CD14-positive monocyte (primary cell): ENCODE measurements at regions not wholly inside any gene's neighbourhood (a gene's known extent, or its start where the extent isn't known, plus 50 kb on each side); places are given as distances from the start of the nearest gene placed in this dataset.

Source experiments
- DNase-seq, 3 donors: peaks; one replicate each; pipeline ENCODE4 v3.0.0-alpha.2; 2011 to 2022
- H2AFZ ChIP-seq: 2 replicates; pipeline ENCODE4 v1.6.0; 2012; ENCODE audit warnings: mild to moderate bottlenecking, low read depth, low read length, inconsistent platforms; ENCODE audit not compliant: insufficient read depth, poor library complexity, severe bottlenecking
- H3K27ac ChIP-seq, 2 donors: 1 replicate in 1 of 2; 2 replicates in 1 of 2; pipeline ENCODE4 v1.5.1; 2012 to 2013; ENCODE audit warnings: low read length in 2 of 2, control low read depth in 1 of 2, inconsistent platforms in 1 of 2, low read depth in 1 of 2, mild to moderate bottlenecking in 1 of 2
- H3K27me3 ChIP-seq, 2 donors: one replicate each; pipeline versions ENCODE4 v1.6.0 to v1.6.1; 2011 to 2013; ENCODE audit warnings: low read length in 2 of 2; ENCODE audit not compliant: control insufficient read depth in 2 of 2, insufficient read depth in 2 of 2
- H3K36me3 ChIP-seq, 2 donors: replicated peaks in 1 of 2; 1 replicate in 1 of 2; 2 replicates in 1 of 2; pipeline versions ENCODE4 v1.5.1 to v1.6.1; 2012 to 2013; ENCODE audit warnings: low read length in 2 of 2, control low read depth in 1 of 2, inconsistent platforms in 1 of 2, mild to moderate bottlenecking in 1 of 2; ENCODE audit not compliant: insufficient read depth in 2 of 2, control insufficient read depth in 1 of 2
- H3K4me1 ChIP-seq, 2 donors: 1 replicate in 1 of 2; 2 replicates in 1 of 2; pipeline versions ENCODE4 v1.5.1 to v1.6.1; 2012 to 2013; ENCODE audit warnings: low read length in 2 of 2, control low read depth in 1 of 2, inconsistent platforms in 1 of 2, mild to moderate bottlenecking in 1 of 2, moderate library complexity in 1 of 2; ENCODE audit not compliant: insufficient read depth in 2 of 2, control insufficient read depth in 1 of 2
- H3K4me2 ChIP-seq: replicated peaks from 2 replicates; pipeline ENCODE3; 2012; ENCODE audit warnings: low read length, moderate library complexity, mild to moderate bottlenecking; ENCODE audit not compliant: poor library complexity, severe bottlenecking; ENCODE audit errors: extremely low read depth
- H3K4me3 ChIP-seq, 3 experiments: fragments of 200-600 bp in 1 of 3; sonication (generic) in 1 of 3; replicated peaks in 1 of 3; 1 replicate in 2 of 3; 2 replicates in 1 of 3; pipeline ENCODE4 v1.5.1; 2011 to 2013; ENCODE audit warnings: low read length in 3 of 3, mild to moderate bottlenecking in 3 of 3, control low read depth in 2 of 3, low read depth in 2 of 3, inconsistent platforms in 1 of 3, moderate library complexity in 1 of 3
- H3K79me2 ChIP-seq: 2 replicates; pipeline ENCODE4 v1.6.0; 2012; ENCODE audit warnings: mild to moderate bottlenecking, control low read depth, inconsistent platforms, low read length, moderate library complexity; ENCODE audit not compliant: insufficient read depth
- H3K9ac ChIP-seq: 2 replicates; pipeline ENCODE4 v1.6.0; 2017; ENCODE audit warnings: low read length, mild to moderate bottlenecking; ENCODE audit not compliant: insufficient read depth, poor library complexity, severe bottlenecking
- H3K9me3 ChIP-seq, 2 donors: replicated peaks in 1 of 2; 1 replicate in 1 of 2; 2 replicates in 1 of 2; pipeline versions ENCODE4 v1.5.1 to v1.6.1; 2012 to 2013; ENCODE audit warnings: low read length in 2 of 2, control low read depth in 1 of 2; ENCODE audit not compliant: control insufficient read depth in 1 of 2, insufficient read depth in 1 of 2
- H4K20me1 ChIP-seq: 2 replicates; pipeline ENCODE4 v1.6.0; 2012; ENCODE audit warnings: mild to moderate bottlenecking, low read length, control low read depth, moderate library complexity; ENCODE audit not compliant: insufficient read depth
- H3K27ac Mint-ChIP-seq, 7 donors: one replicate each; pipeline ENCODE4 v1.8.0; 2020; ENCODE audit warnings: mild to moderate bottlenecking in 7 of 7, mixed read lengths in 7 of 7, moderate library complexity in 6 of 7, inconsistent platforms in 2 of 7
- H3K27me3 Mint-ChIP-seq, 3 donors: one replicate each; pipeline ENCODE4 v1.8.0; 2021 to 2022; ENCODE audit warnings: low read depth in 3 of 3, mild to moderate bottlenecking in 3 of 3, mixed read lengths in 3 of 3, moderate library complexity in 3 of 3, inconsistent platforms in 1 of 3
- H3K36me3 Mint-ChIP-seq, 2 donors: one replicate each; pipeline ENCODE4 v1.8.0; 2020; ENCODE audit warnings: mixed read lengths in 2 of 2, inconsistent platforms in 1 of 2, mild to moderate bottlenecking in 1 of 2
- H3K4me1 Mint-ChIP-seq: one replicate; pipeline ENCODE4 v1.8.0; 2020; ENCODE audit warnings: mild to moderate bottlenecking, mixed read lengths
- H3K4me3 Mint-ChIP-seq, 2 donors: one replicate each; pipeline ENCODE4 v1.8.0; 2020; ENCODE audit warnings: mild to moderate bottlenecking in 2 of 2, mixed read lengths in 2 of 2, moderate library complexity in 1 of 2
- H3K9me3 Mint-ChIP-seq, 7 donors: one replicate each; pipeline ENCODE4 v1.8.0; 2020 to 2022; ENCODE audit warnings: mixed read lengths in 7 of 7, mild to moderate bottlenecking in 6 of 7, moderate library complexity in 6 of 7, inconsistent platforms in 2 of 7
- WGBS: methylation state at CpG from one replicate; pipeline ENCODE4 v1.1.5; 2013; ENCODE audit warnings: missing lambda C conversion rate; ENCODE audit not compliant: insufficient coverage; 5-methylcytosine and 5-hydroxymethylcytosine counted together
- intact Hi-C, 2 donors: fragments of 100-400 bp; cut with micrococcal nuclease; formaldehyde crosslinking; loops; one replicate each; pipeline versions ENCODE4 v1.15.0 to v1.15.1; 2023
- TF ChIP-seq, protein P1 (sequence below): fragments of 200-600 bp; IDR thresholded peaks from one replicate; pipeline ENCODE4 v1.8.0; 2022; ENCODE audit warnings: antibody characterized with exemption, mild to moderate bottlenecking

DNA sequence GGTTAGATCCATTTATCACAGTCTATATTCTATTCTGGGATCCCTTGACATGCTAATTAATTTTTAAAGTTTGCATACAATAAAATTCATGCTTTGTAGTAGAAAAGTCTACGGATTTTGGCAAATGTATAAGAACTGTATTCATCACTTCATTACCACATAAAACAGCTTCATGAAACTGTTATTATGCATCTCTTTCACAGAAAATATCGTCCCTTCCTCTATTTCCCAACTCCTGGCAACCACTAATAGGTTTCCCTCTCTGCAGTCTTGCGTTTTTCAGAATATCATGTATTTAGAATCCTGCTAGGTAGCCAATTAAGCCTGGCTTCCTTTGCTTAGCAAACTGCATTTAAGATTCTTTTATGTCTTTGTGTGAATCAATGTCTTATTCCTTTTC, 441.3 kb upstream of the RGS17 start:
- H3K9ac ChIP-seq: no peak overlapping the region
- H3K4me1 ChIP-seq: no peaks in the 10 kb centered on the region
- TF ChIP-seq, protein P1, sequence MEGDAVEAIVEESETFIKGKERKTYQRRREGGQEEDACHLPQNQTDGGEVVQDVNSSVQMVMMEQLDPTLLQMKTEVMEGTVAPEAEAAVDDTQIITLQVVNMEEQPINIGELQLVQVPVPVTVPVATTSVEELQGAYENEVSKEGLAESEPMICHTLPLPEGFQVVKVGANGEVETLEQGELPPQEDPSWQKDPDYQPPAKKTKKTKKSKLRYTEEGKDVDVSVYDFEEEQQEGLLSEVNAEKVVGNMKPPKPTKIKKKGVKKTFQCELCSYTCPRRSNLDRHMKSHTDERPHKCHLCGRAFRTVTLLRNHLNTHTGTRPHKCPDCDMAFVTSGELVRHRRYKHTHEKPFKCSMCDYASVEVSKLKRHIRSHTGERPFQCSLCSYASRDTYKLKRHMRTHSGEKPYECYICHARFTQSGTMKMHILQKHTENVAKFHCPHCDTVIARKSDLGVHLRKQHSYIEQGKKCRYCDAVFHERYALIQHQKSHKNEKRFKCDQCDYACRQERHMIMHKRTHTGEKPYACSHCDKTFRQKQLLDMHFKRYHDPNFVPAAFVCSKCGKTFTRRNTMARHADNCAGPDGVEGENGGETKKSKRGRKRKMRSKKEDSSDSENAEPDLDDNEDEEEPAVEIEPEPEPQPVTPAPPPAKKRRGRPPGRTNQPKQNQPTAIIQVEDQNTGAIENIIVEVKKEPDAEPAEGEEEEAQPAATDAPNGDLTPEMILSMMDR: no peak
- Mint-ChIP-seq H3K4me3 (no peak overlapping the region), H3K27me3 (no peaks in the 10 kb centered on the region), H3K9me3 (peaks cover 0 to 6% (median 0%) of the 10 kb centered on the region in 7 donors), H3K27ac (no peak overlapping the region), H3K36me3 (no peaks in the 10 kb centered on the region), H3K4me1 (no peaks in the 10 kb centered on the region)
- H3K4me2 ChIP-seq: no peak overlapping the region
- no peak overlapping the region for H2AFZ ChIP-seq
- no peak for DNase-seq
- intact Hi-C loops: no loop called here
- H4K20me1 ChIP-seq: no peaks in the 10 kb centered on the region
- no peak overlapping the region for H3K4me3 ChIP-seq
- H3K27me3 ChIP-seq: no peaks in the 10 kb centered on the region
- no peaks in the 10 kb centered on the region for H3K79me2 ChIP-seq
- no peaks in the 10 kb centered on the region for H3K9me3 ChIP-seq
- H3K36me3 ChIP-seq: no peaks in the 10 kb centered on the region
- H3K27ac ChIP-seq: no peak overlapping the region
- WGBS: 68% methylated on average over 2 of the region's 3 CpGs

GRCh38 chr6:153568628-153569027, 437.5 kb upstream of the RGS17 start:
- WGBS: no CpG with 5 or more reads among the region's 1 CpG
- DNase-seq: no peak
- no peaks in the 10 kb centered on the region for H3K4me1 ChIP-seq
- Mint-ChIP-seq H3K9me3 (peaks cover 0 to 6% (median 1%) of the 10 kb centered on the region in 7 donors), H3K36me3 (no peaks in the 10 kb centered on the region), H3K27me3 (peaks cover 0 to 2% (median 0%) of the 10 kb centered on the region in 3 donors), H3K4me1 (no peaks in the 10 kb centered on the region), H3K27ac (no peak overlapping the region), H3K4me3 (no peak overlapping the region)
- no peak overlapping the region for H3K27ac ChIP-seq
- H3K36me3 ChIP-seq: no peaks in the 10 kb centered on the region
- peaks cover 0 to 8% of the 10 kb centered on the region in 2 donors for H3K9me3 ChIP-seq
- no peaks in the 10 kb centered on the region for H4K20me1 ChIP-seq
- H2AFZ ChIP-seq: no peak overlapping the region
- intact Hi-C loops: no loop called here
- TF ChIP-seq, protein P1: no peak
- H3K27me3 ChIP-seq: no peaks in the 10 kb centered on the region
- no peak overlapping the region for H3K9ac ChIP-seq
- no peak overlapping the region for H3K4me3 ChIP-seq
- no peak overlapping the region for H3K4me2 ChIP-seq
- no peaks in the 10 kb centered on the region for H3K79me2 ChIP-seq
